Colonic mucosa (tissue), 4 donors: ENCODE measurements at regions not wholly inside any gene's neighbourhood (a gene's known extent, or its start where the extent isn't known, plus 50 kb on each side); places are given as distances from the start of the nearest gene placed in this dataset.

ENCODE experiments used
- DNase-seq: peaks from one replicate; pipeline ENCODE4 v3.0.0-alpha.2; 2020
- H3K27ac ChIP-seq: fragments of 200-600 bp; one replicate; pipeline ENCODE4 v1.8.0; 2021
- H3K27me3 ChIP-seq: fragments of 200-600 bp; one replicate; pipeline ENCODE4 v1.8.0; 2021
- H3K36me3 ChIP-seq: fragments of 200-600 bp; one replicate; pipeline ENCODE4 v1.8.0; 2021
- H3K4me1 ChIP-seq: fragments of 200-600 bp; one replicate; pipeline ENCODE4 v1.8.0; 2021; ENCODE audit warnings: mild to moderate bottlenecking
- H3K4me3 ChIP-seq: fragments of 200-600 bp; one replicate; pipeline ENCODE4 v1.8.0; 2021
- H3K9ac ChIP-seq, 2 donors: one replicate each; pipeline ENCODE4 v1.7.0; 2013; ENCODE audit warnings: control low read depth in 2 of 2, low read depth in 2 of 2, low read length in 2 of 2
- H3K9me3 ChIP-seq: fragments of 200-600 bp; one replicate; pipeline ENCODE4 v1.8.0; 2021
- CTCF ChIP-seq: fragments of 200-600 bp; IDR thresholded peaks from one replicate; pipeline ENCODE4 v1.8.0; 2022; ENCODE audit warnings: antibody characterized with exemption, mild to moderate bottlenecking
- intact Hi-C: fragments of 100-400 bp; cut with DNase I; formaldehyde crosslinking; loops from one replicate; pipeline ENCODE4 v1.14.1; 2022
- donor health status: healthy.
- donor health status: DM: no; HTN: no; CAD: no.
- donor health status: DM: no; HTN: no; CAD: no.

GRCh38 chr2:183259921-183260320 is 135.7 kb downstream of the NUP35 start:
- H3K9ac ChIP-seq = no peak overlapping the region
- no peak overlapping the region for H3K27ac ChIP-seq
- H3K9me3 ChIP-seq = no peaks in the 10 kb centered on the region
- no peak for DNase-seq
- no peaks in the 10 kb centered on the region for H3K4me1 ChIP-seq
- no peak for TF ChIP-seq CTCF
- H3K36me3 ChIP-seq = no peaks in the 10 kb centered on the region
- H3K4me3 ChIP-seq = no peak overlapping the region
- H3K27me3 ChIP-seq = no peaks in the 10 kb centered on the region
- intact Hi-C loops = no loop called here

GRCh38 chr2:183260527-183260926 is 136.3 kb downstream of the NUP35 start:
- Histone ChIP-seq H3K27me3 (no peaks in the 10 kb centered on the region), H3K9ac (no peak overlapping the region), H3K36me3 (no peaks in the 10 kb centered on the region), H3K27ac (no peak overlapping the region), H3K4me3 (no peak overlapping the region), H3K4me1 (no peaks in the 10 kb centered on the region), H3K9me3 (no peaks in the 10 kb centered on the region)
- intact Hi-C loops = no loop called here
- no peak for DNase-seq
- no peak for TF ChIP-seq CTCF

GRCh38 chr2:183264890-183265535 is 140.8 kb downstream of the NUP35 start:
- Histone ChIP-seq H3K9ac (no peak overlapping the region), H3K27me3 (no peaks in the 10 kb centered on the region), H3K27ac (no peak overlapping the region), H3K36me3 (no peaks in the 10 kb centered on the region), H3K4me1 (no peaks in the 10 kb centered on the region), H3K9me3 (no peaks in the 10 kb centered on the region), H3K4me3 (no peak overlapping the region)
- intact Hi-C loops = no loop called here
- no peak for TF ChIP-seq CTCF
- no peak for DNase-seq

- Histone ChIP-seq H3K27ac (no peak overlapping the region), H3K27me3 (no peaks in the 10 kb centered on the region), H3K9me3 (no peaks in the 10 kb centered on the region), H3K9ac (no peak overlapping the region), H3K4me3 (no peak overlapping the region), H3K36me3 (no peaks in the 10 kb centered on the region), H3K4me1 (no peaks in the 10 kb centered on the region)
- no peak for TF ChIP-seq CTCF
- intact Hi-C loops = no loop called here
- no peak for DNase-seq
These were observed 143.0 kb downstream of the NUP35 start for GRCh38 chr2:183267148-183267827.

- Histone ChIP-seq H3K9me3 (no peaks in the 10 kb centered on the region), H3K4me3 (no peak overlapping the region), H3K27ac (no peak overlapping the region), H3K4me1 (no peaks in the 10 kb centered on the region), H3K36me3 (no peaks in the 10 kb centered on the region), H3K27me3 (no peaks in the 10 kb centered on the region), H3K9ac (no peak overlapping the region)
- DNase-seq = no peak
- intact Hi-C loops = no loop called here
- no peak for TF ChIP-seq CTCF
These were observed 145.7 kb downstream of the NUP35 start for GRCh38 chr2:183269956-183270355.
